IMR-90 (cell line): ENCODE measurements at regions not wholly inside any gene's neighbourhood (a gene's known extent, or its start where the extent isn't known, plus 50 kb on each side); places are given as distances from the start of the nearest gene placed in this dataset.

Experiments
- ATAC-seq: fragments of 200-7000 bp; cut with Tn5 transposase; 2 replicates; pipeline ENCODE4 v1.9.1; 2020; ENCODE audit warnings: low read depth, mild to moderate bottlenecking, moderate library complexity
- BruUV-seq: library from RNA; stranded (reverse); fragments of 400-500 nt; replicated peaks from 2 replicates; lab custom pipeline; 2021; lab: Mats Ljungman, UMichigan
- CTCF ChIA-PET: fragments of 300-600 bp; formaldehyde crosslinking; extraction: SDS; loops from one replicate; lab custom pipeline; 2021; ENCODE audit warnings: antibody characterized with exemption; lab: Yijun Ruan, JAX
- POLR2A ChIA-PET: fragments of 300-600 bp; sonication (Branson Sonifier 250); formaldehyde crosslinking; loops from one replicate; lab custom pipeline; 2022; ENCODE audit warnings: antibody characterized with exemption; ENCODE audit not compliant: unreplicated experiment; lab: Charles Lee
- DNase-seq: peaks from one replicate; pipeline ENCODE4 v3.0.0; 2013
- H2AFZ ChIP-seq: replicated peaks from 2 replicates; pipeline ENCODE3; 2013; ENCODE audit warnings: low read length, mild to moderate bottlenecking; ENCODE audit not compliant: poor library complexity
- H2AK5ac ChIP-seq: 2 replicates; pipeline ENCODE4 v1.6.1; 2013; ENCODE audit warnings: low read depth, low read length, inconsistent platforms
- H2AK9ac ChIP-seq: replicated peaks from 2 replicates; pipeline ENCODE3; 2013; ENCODE audit warnings: mild to moderate bottlenecking, low read depth, low read length, moderate library complexity; ENCODE audit not compliant: poor library complexity
- H2BK120ac ChIP-seq: 2 replicates; pipeline ENCODE4 v1.6.1; 2013; ENCODE audit warnings: low read depth, low read length, inconsistent platforms
- H2BK15ac ChIP-seq: 3 replicates; pipeline ENCODE4 v1.6.1; 2013; ENCODE audit warnings: low read depth, low read length, inconsistent platforms
- H2BK20ac ChIP-seq: 2 replicates; pipeline ENCODE4 v1.6.1; 2013; ENCODE audit warnings: low read depth, mild to moderate bottlenecking, inconsistent platforms, low read length, moderate library complexity
- H2BK5ac ChIP-seq: 2 replicates; pipeline ENCODE4 v1.6.1; 2013; ENCODE audit warnings: mild to moderate bottlenecking, low read depth, low read length, inconsistent platforms; ENCODE audit not compliant: poor library complexity, severe bottlenecking
- H3K14ac ChIP-seq: replicated peaks from 2 replicates; pipeline ENCODE4 v1.6.1; 2013; ENCODE audit warnings: low read depth, low read length, inconsistent platforms
- H3K18ac ChIP-seq: 2 replicates; pipeline ENCODE4 v1.6.1; 2013; ENCODE audit warnings: low read depth, low read length, control low read depth
- H3K23ac ChIP-seq: 2 replicates; pipeline ENCODE4 v1.6.1; 2013; ENCODE audit warnings: low read depth, low read length, inconsistent platforms
- H3K27ac ChIP-seq: 2 replicates; pipeline ENCODE4 v1.5.1; 2013; ENCODE audit warnings: mild to moderate bottlenecking, control low read depth, low read length; ENCODE audit not compliant: insufficient read depth
- H3K27me3 ChIP-seq: 2 replicates; pipeline ENCODE4 v1.6.1; 2013; ENCODE audit warnings: low read length; ENCODE audit not compliant: control insufficient read depth, insufficient read depth
- H3K36me3 ChIP-seq: 2 replicates; pipeline ENCODE4 v1.6.1; 2013; ENCODE audit warnings: low read length, mixed read lengths; ENCODE audit not compliant: control insufficient read depth, insufficient read depth
- H3K4ac ChIP-seq: 2 replicates; pipeline ENCODE4 v1.6.1; 2013; ENCODE audit warnings: low read depth, low read length, inconsistent platforms
- H3K4me1 ChIP-seq: 2 replicates; pipeline ENCODE4 v1.6.1; 2013; ENCODE audit warnings: low read length, mixed read lengths; ENCODE audit not compliant: control insufficient read depth, insufficient read depth
- H3K4me2 ChIP-seq: 2 replicates; pipeline ENCODE4 v1.6.1; 2013; ENCODE audit warnings: low read depth, mild to moderate bottlenecking, control low read depth, low read length, moderate library complexity
- H3K4me3 ChIP-seq: 2 replicates; pipeline ENCODE4 v1.5.1; 2013; ENCODE audit warnings: low read depth, mild to moderate bottlenecking, control low read depth, low read length, moderate library complexity; ENCODE audit not compliant: insufficient read depth
- H3K56ac ChIP-seq: 2 replicates; pipeline ENCODE4 v1.6.1; 2013; ENCODE audit warnings: low read length, inconsistent platforms; ENCODE audit not compliant: insufficient read depth; ENCODE audit errors: extremely low read depth
- H3K79me1 ChIP-seq, 2 experiments: 2 replicates each; pipeline ENCODE4 v1.6.1; 2013; ENCODE audit warnings: low read length in 2 of 2, inconsistent platforms in 1 of 2, low read depth in 1 of 2
- H3K9ac ChIP-seq: 2 replicates; pipeline ENCODE4 v1.6.1; 2013; ENCODE audit warnings: low read depth, low read length, control low read depth
- H3K9me1 ChIP-seq: 2 replicates; pipeline ENCODE4 v1.6.1; 2013; ENCODE audit warnings: low read length, inconsistent platforms; ENCODE audit not compliant: insufficient read depth
- H3K9me3 ChIP-seq: 2 replicates; pipeline ENCODE4 v1.6.1; 2013; ENCODE audit warnings: low read length; ENCODE audit not compliant: control insufficient read depth, insufficient read depth
- H4K20me1 ChIP-seq: 2 replicates; pipeline ENCODE4 v1.6.1; 2013; ENCODE audit warnings: low read length, inconsistent platforms; ENCODE audit not compliant: insufficient read depth
- H4K5ac ChIP-seq: 2 replicates; pipeline ENCODE4 v1.6.1; 2013; ENCODE audit warnings: mild to moderate bottlenecking, low read depth, low read length, control low read depth
- H4K8ac ChIP-seq, 2 experiments: 2 replicates each; pipeline ENCODE4 v1.6.1; 2013; ENCODE audit warnings: low read depth in 2 of 2, low read length in 2 of 2, control low read depth in 1 of 2, inconsistent platforms in 1 of 2
- H4K91ac ChIP-seq: 2 replicates; pipeline ENCODE4 v1.6.1; 2013; ENCODE audit warnings: low read depth, low read length, inconsistent platforms; ENCODE audit not compliant: insufficient read depth
- BHLHE40 ChIP-seq: fragments of 150-350 bp; IDR thresholded peaks from 2 replicates; pipeline ENCODE4 v1.6.1; 2016; ENCODE audit warnings: mild to moderate bottlenecking, low read depth, low read length
- MAZ ChIP-seq: IDR thresholded peaks from 2 replicates; pipeline ENCODE4 v1.6.1; 2012; ENCODE audit warnings: low read depth, mild to moderate bottlenecking, low read length, improper control_type of control experiment, moderate library complexity, borderline replicate concordance
- NFE2L2 ChIP-seq: fragments of 150-350 bp; IDR thresholded peaks from 2 replicates; pipeline ENCODE4 v1.6.1; 2016; ENCODE audit warnings: low read depth, mild to moderate bottlenecking, low read length
- WGBS, 2 experiments: methylation state at CpG; one replicate each; pipeline versions ENCODE4 v1.1.5 to v1.1.7; 2013; ENCODE audit warnings: missing lambda C conversion rate in 2 of 2; ENCODE audit not compliant: insufficient read length in 1 of 2; ENCODE audit errors: extremely low coverage in 2 of 2; 5-methylcytosine and 5-hydroxymethylcytosine counted together
- dilution Hi-C: fragments of 300-500 bp; cut with HindIII; formaldehyde crosslinking; loops from one replicate; pipeline ENCODE4 v1.14.3; 2018; ENCODE audit warnings: low sequenced_read_pairs; ENCODE audit not compliant: unreplicated experiment
- in situ Hi-C: fragments of 300-500 bp; cut with MboI; formaldehyde crosslinking; loops from 3 replicates; pipeline ENCODE4 v1.14.3; 2019; ENCODE audit warnings: low sequenced_read_pairs, inconsistent platforms, mixed read lengths
- intact Hi-C: fragments of 100-400 bp; cut with micrococcal nuclease; formaldehyde crosslinking; loops from 2 replicates; pipeline ENCODE4 v1.10.0; 2022
- TF ChIP-seq, protein P1 (sequence below): fragments of 150-350 bp; IDR thresholded peaks from 2 replicates; pipeline ENCODE4 v1.6.1; 2016; ENCODE audit warnings: low read depth, mild to moderate bottlenecking, low read length, moderate library complexity, borderline replicate concordance

DNA sequence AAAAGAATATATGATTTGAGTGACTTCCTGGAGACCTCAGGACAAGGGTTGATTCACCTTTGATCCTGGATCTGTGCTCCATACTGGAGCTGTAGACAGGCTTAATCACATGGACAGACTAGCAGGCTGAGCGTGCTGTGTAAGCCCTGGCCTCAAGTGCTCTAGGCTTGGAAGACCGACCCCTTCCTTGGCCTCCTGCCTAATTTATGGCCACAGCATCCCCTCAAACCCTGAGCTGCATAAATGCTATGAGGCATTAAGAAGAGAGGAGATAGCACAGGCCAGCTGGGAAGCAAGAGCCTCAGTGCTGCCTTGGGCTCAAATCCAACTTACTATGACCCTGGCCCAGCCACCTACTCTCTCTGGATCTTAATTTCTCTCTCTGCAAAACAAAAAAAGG is 385.1 kb downstream of the BUD13 start:
- H2BK5ac ChIP-seq = no peak overlapping the region
- no peak overlapping the region for H2AK5ac ChIP-seq
- no CpG with 5 or more reads among the region's 2 CpGs for WGBS, 2 experiments
- intact Hi-C loops (no loop called here), in situ Hi-C loops (no loop called here), dilution Hi-C loops (no loop called here)
- H3K14ac ChIP-seq = no peak overlapping the region
- H2BK15ac ChIP-seq = no peak overlapping the region
- no peaks in the 10 kb centered on the region for H3K79me1 ChIP-seq
- H3K23ac ChIP-seq = no peak overlapping the region
- H2AK9ac ChIP-seq = no peak overlapping the region
- H2BK20ac ChIP-seq = no peak overlapping the region
- H3K27ac ChIP-seq = no peak overlapping the region
- H3K4ac ChIP-seq = no peak overlapping the region
- no peaks in the 10 kb centered on the region for H3K27me3 ChIP-seq
- ChIA-PET CTCF (no interaction called here), POLR2A (no interaction called here)
- no peak overlapping the region for H4K5ac ChIP-seq
- H3K4me2 ChIP-seq = no peak overlapping the region
- no TSS peak for BruUV-seq
- H3K9me3 ChIP-seq = no peaks in the 10 kb centered on the region
- H4K8ac ChIP-seq = no peak overlapping the region
- H3K9me1 ChIP-seq = no peaks in the 10 kb centered on the region
- no peak for DNase-seq
- no peaks in the 10 kb centered on the region for H3K4me1 ChIP-seq
- H2AFZ ChIP-seq = no peak overlapping the region
- no peak overlapping the region for H4K91ac ChIP-seq
- H3K4me3 ChIP-seq = no peak overlapping the region
- no peaks in the 10 kb centered on the region for H3K36me3 ChIP-seq
- H2BK120ac ChIP-seq = no peak overlapping the region
- no peak overlapping the region for H3K18ac ChIP-seq
- no peak overlapping the region for H3K56ac ChIP-seq
- no peaks in the 10 kb centered on the region for H4K20me1 ChIP-seq
- no peak overlapping the region for H3K9ac ChIP-seq
- no peak for ATAC-seq
- TF ChIP-seq NFE2L2 (no peak), MAZ (no peak), BHLHE40 (no peak)
- TF ChIP-seq, protein P1, sequence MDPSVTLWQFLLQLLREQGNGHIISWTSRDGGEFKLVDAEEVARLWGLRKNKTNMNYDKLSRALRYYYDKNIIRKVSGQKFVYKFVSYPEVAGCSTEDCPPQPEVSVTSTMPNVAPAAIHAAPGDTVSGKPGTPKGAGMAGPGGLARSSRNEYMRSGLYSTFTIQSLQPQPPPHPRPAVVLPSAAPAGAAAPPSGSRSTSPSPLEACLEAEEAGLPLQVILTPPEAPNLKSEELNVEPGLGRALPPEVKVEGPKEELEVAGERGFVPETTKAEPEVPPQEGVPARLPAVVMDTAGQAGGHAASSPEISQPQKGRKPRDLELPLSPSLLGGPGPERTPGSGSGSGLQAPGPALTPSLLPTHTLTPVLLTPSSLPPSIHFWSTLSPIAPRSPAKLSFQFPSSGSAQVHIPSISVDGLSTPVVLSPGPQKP = no peak
